ENCODE measurements at regions not wholly inside any gene's neighbourhood (a gene's known extent, or its start where the extent isn't known, plus 50 kb on each side); places are given as distances from the start of the nearest gene placed in this dataset.
A peak's percentile ranks its signal among the peaks of the same experiment; 100 is the strongest.
"Not testable (repeated sequence)": the region's sequence is repeated elsewhere in the genome, so short reads cannot be mapped to it uniquely, and the experiment has no call there.

GRCh38 chr2:95671171-95671570 lies 79.4 kb downstream of the TRIM43 start:
- not testable (repeated sequence) for H3K9ac ChIP-seq (ENCODE audit: low read depth, low read length); H3K27me3 ChIP-seq (ENCODE audit: control insufficient read depth, insufficient read depth, low read length); H3K9me3 ChIP-seq (ENCODE audit: control insufficient read depth, insufficient read depth, low read length); H3K4me3 ChIP-seq (ENCODE audit: low read depth, low read length); H3K4me1 ChIP-seq (ENCODE audit: control insufficient read depth, insufficient read depth, low read length); H3K36me3 ChIP-seq (ENCODE audit: control insufficient read depth, insufficient read depth, low read length); H3K27ac ChIP-seq (ENCODE audit: low read depth, low read length)

GRCh38 chr2:95671992-95672391 lies 80.2 kb downstream of the TRIM43 start:
- not testable (repeated sequence) for H3K27ac ChIP-seq (ENCODE audit: low read depth, low read length); H3K9me3 ChIP-seq (ENCODE audit: control insufficient read depth, insufficient read depth, low read length); H3K4me3 ChIP-seq (ENCODE audit: low read depth, low read length); H3K27me3 ChIP-seq (ENCODE audit: control insufficient read depth, insufficient read depth, low read length); H3K4me1 ChIP-seq (ENCODE audit: control insufficient read depth, insufficient read depth, low read length); H3K36me3 ChIP-seq (ENCODE audit: control insufficient read depth, insufficient read depth, low read length); H3K9ac ChIP-seq (ENCODE audit: low read depth, low read length)

- H3K9ac ChIP-seq (ENCODE audit: low read depth, low read length); H3K4me3 ChIP-seq (ENCODE audit: low read depth, low read length); H3K4me1 ChIP-seq (ENCODE audit: control insufficient read depth, insufficient read depth, low read length); H3K36me3 ChIP-seq (ENCODE audit: control insufficient read depth, insufficient read depth, low read length); H3K9me3 ChIP-seq (ENCODE audit: control insufficient read depth, insufficient read depth, low read length); H3K27ac ChIP-seq (ENCODE audit: low read depth, low read length); H3K27me3 ChIP-seq (ENCODE audit: control insufficient read depth, insufficient read depth, low read length): not testable (repeated sequence)
Observed at GRCh38 chr2:95672500-95672899, 80.7 kb downstream of the TRIM43 start.

- H3K9ac ChIP-seq (ENCODE audit: low read depth, low read length): no peak overlapping the region
- no peaks in the 10 kb centered on the region for H3K9me3 ChIP-seq (ENCODE audit: control insufficient read depth, insufficient read depth, low read length)
Observed at GRCh38 chr2:95674186-95674585, 82.4 kb downstream of the TRIM43 start.

GRCh38 chr2:95676573-95676972 lies 84.8 kb downstream of the TRIM43 start:
- H3K4me3 ChIP-seq (ENCODE audit: low read depth, low read length); H3K9me3 ChIP-seq (ENCODE audit: control insufficient read depth, insufficient read depth, low read length); H3K4me1 ChIP-seq (ENCODE audit: control insufficient read depth, insufficient read depth, low read length); H3K36me3 ChIP-seq (ENCODE audit: control insufficient read depth, insufficient read depth, low read length); H3K9ac ChIP-seq (ENCODE audit: low read depth, low read length); H3K27ac ChIP-seq (ENCODE audit: low read depth, low read length): not testable (repeated sequence)
- peaks cover 27% of the 10 kb centered on the region for H3K27me3 ChIP-seq (ENCODE audit: control insufficient read depth, insufficient read depth, low read length)

More at GRCh38 chr2:95674186-95674585, 82.4 kb downstream of the TRIM43 start:
- no peak overlapping the region for H3K27ac ChIP-seq (ENCODE audit: low read depth, low read length)
- peaks cover 10% of the 10 kb centered on the region for H3K27me3 ChIP-seq (ENCODE audit: control insufficient read depth, insufficient read depth, low read length)
- H3K36me3 ChIP-seq (ENCODE audit: control insufficient read depth, insufficient read depth, low read length): no peaks in the 10 kb centered on the region
- no peaks in the 10 kb centered on the region for H3K4me1 ChIP-seq (ENCODE audit: control insufficient read depth, insufficient read depth, low read length)
- H3K4me3 ChIP-seq (ENCODE audit: low read depth, low read length): no peak overlapping the region

- Histone ChIP-seq H3K27me3 (ENCODE audit: control insufficient read depth, insufficient read depth, low read length) (peaks cover 35% of the 10 kb centered on the region), H3K36me3 (ENCODE audit: control insufficient read depth, insufficient read depth, low read length) (no peaks in the 10 kb centered on the region), H3K4me1 (ENCODE audit: control insufficient read depth, insufficient read depth, low read length) (peaks cover 2% of the 10 kb centered on the region; the same call in 1 of the 2 replicates), H3K9me3 (ENCODE audit: control insufficient read depth, insufficient read depth, low read length) (no peaks in the 10 kb centered on the region), H3K9ac (ENCODE audit: low read depth, low read length) (no peak overlapping the region), H3K4me3 (ENCODE audit: low read depth, low read length) (no peak overlapping the region), H3K27ac (ENCODE audit: low read depth, low read length) (no peak overlapping the region)
Observed at GRCh38 chr2:95677346-95677745, 85.5 kb downstream of the TRIM43 start.

- not testable (repeated sequence) for H3K9me3 ChIP-seq (ENCODE audit: control insufficient read depth, insufficient read depth, low read length); H3K36me3 ChIP-seq (ENCODE audit: control insufficient read depth, insufficient read depth, low read length); H3K4me1 ChIP-seq (ENCODE audit: control insufficient read depth, insufficient read depth, low read length); H3K9ac ChIP-seq (ENCODE audit: low read depth, low read length); H3K27ac ChIP-seq (ENCODE audit: low read depth, low read length); H3K4me3 ChIP-seq (ENCODE audit: low read depth, low read length)
- H3K27me3 ChIP-seq (ENCODE audit: control insufficient read depth, insufficient read depth, low read length): peaks cover 38% of the 10 kb centered on the region
Observed at GRCh38 chr2:95677833-95678232, 86.0 kb downstream of the TRIM43 start.

- peaks cover 38% of the 10 kb centered on the region for H3K27me3 ChIP-seq (ENCODE audit: control insufficient read depth, insufficient read depth, low read length)
- not testable (repeated sequence) for H3K4me3 ChIP-seq (ENCODE audit: low read depth, low read length); H3K9ac ChIP-seq (ENCODE audit: low read depth, low read length); H3K4me1 ChIP-seq (ENCODE audit: control insufficient read depth, insufficient read depth, low read length); H3K27ac ChIP-seq (ENCODE audit: low read depth, low read length); H3K9me3 ChIP-seq (ENCODE audit: control insufficient read depth, insufficient read depth, low read length); H3K36me3 ChIP-seq (ENCODE audit: control insufficient read depth, insufficient read depth, low read length)
Observed at GRCh38 chr2:95681158-95681557, 89.4 kb downstream of the TRIM43 start.

- H3K9ac ChIP-seq (ENCODE audit: low read depth, low read length); H3K27ac ChIP-seq (ENCODE audit: low read depth, low read length); H3K9me3 ChIP-seq (ENCODE audit: control insufficient read depth, insufficient read depth, low read length); H3K4me1 ChIP-seq (ENCODE audit: control insufficient read depth, insufficient read depth, low read length); H3K4me3 ChIP-seq (ENCODE audit: low read depth, low read length); H3K36me3 ChIP-seq (ENCODE audit: control insufficient read depth, insufficient read depth, low read length): not testable (repeated sequence)
- peaks cover 36% of the 10 kb centered on the region for H3K27me3 ChIP-seq (ENCODE audit: control insufficient read depth, insufficient read depth, low read length)
Observed at GRCh38 chr2:95681589-95682081, 89.8 kb downstream of the TRIM43 start.

- not testable (repeated sequence) for H3K27ac ChIP-seq (ENCODE audit: low read depth, low read length); H3K9ac ChIP-seq (ENCODE audit: low read depth, low read length); H3K9me3 ChIP-seq (ENCODE audit: control insufficient read depth, insufficient read depth, low read length); H3K4me1 ChIP-seq (ENCODE audit: control insufficient read depth, insufficient read depth, low read length); H3K36me3 ChIP-seq (ENCODE audit: control insufficient read depth, insufficient read depth, low read length)
- H3K4me3 ChIP-seq (ENCODE audit: low read depth, low read length): peak overlapping the region; percentile 66
- H3K27me3 ChIP-seq (ENCODE audit: control insufficient read depth, insufficient read depth, low read length): peaks cover 39% of the 10 kb centered on the region
Observed at GRCh38 chr2:95682889-95683517, 91.2 kb downstream of the TRIM43 start.

- no peaks in the 10 kb centered on the region for H3K36me3 ChIP-seq (ENCODE audit: control insufficient read depth, insufficient read depth, low read length)
- H3K4me3 ChIP-seq (ENCODE audit: low read depth, low read length): no peak overlapping the region
- H3K9me3 ChIP-seq (ENCODE audit: control insufficient read depth, insufficient read depth, low read length): no peaks in the 10 kb centered on the region
- H3K27ac ChIP-seq (ENCODE audit: low read depth, low read length): no peak overlapping the region
- peaks cover 34% of the 10 kb centered on the region for H3K27me3 ChIP-seq (ENCODE audit: control insufficient read depth, insufficient read depth, low read length)
- peaks cover 8% of the 10 kb centered on the region; the same call in 1 of the 2 replicates for H3K4me1 ChIP-seq (ENCODE audit: control insufficient read depth, insufficient read depth, low read length)
- H3K9ac ChIP-seq (ENCODE audit: low read depth, low read length): no peak overlapping the region
Observed at GRCh38 chr2:95685513-95685912, 93.7 kb downstream of the TRIM43 start.

Data from HUES48 (cell line).